OCI-LY3 (cell line): ENCODE measurements at regions not wholly inside any gene's neighbourhood (a gene's known extent, or its start where the extent isn't known, plus 50 kb on each side); places are given as distances from the start of the nearest gene placed in this dataset.

Source experiments
- EZH2phosphoT487 ChIP-seq: fragments of 200-600 bp; shearing (Covaris generic); IDR thresholded peaks from 2 replicates; pipeline ENCODE4 v1.6.1; 2018; ENCODE audit warnings: antibody characterized with exemption, mixed run types, low read depth
- TF ChIP-seq, protein P1 (sequence below): fragments of 200-600, 300-600 bp; sonication (generic); IDR thresholded peaks from 2 replicates; pipeline ENCODE4 v1.5.1; 2014; ENCODE audit warnings: antibody characterized with exemption, low read length, low read depth

DNA sequence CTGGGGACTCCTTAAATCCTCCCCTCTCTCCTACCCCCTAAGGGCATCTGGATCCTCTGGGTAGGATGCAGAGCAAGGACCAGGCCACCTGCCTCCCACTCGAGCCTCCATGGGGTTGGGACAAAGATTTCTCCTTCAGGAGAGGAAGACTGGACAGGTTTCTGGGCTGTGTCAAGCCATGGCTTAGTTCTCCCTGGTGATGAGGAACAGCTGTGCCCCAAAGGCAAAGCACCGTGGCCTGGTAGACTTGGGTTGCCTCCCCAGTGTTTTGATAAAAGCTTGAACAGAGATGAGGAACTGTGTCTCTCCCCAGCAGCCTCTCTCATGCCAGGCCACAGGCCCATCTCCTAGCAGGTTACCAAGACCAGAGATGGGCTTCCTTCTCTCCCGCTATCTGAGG, 238.3 kb downstream of the WDR11 start:
- TF ChIP-seq, protein P1, sequence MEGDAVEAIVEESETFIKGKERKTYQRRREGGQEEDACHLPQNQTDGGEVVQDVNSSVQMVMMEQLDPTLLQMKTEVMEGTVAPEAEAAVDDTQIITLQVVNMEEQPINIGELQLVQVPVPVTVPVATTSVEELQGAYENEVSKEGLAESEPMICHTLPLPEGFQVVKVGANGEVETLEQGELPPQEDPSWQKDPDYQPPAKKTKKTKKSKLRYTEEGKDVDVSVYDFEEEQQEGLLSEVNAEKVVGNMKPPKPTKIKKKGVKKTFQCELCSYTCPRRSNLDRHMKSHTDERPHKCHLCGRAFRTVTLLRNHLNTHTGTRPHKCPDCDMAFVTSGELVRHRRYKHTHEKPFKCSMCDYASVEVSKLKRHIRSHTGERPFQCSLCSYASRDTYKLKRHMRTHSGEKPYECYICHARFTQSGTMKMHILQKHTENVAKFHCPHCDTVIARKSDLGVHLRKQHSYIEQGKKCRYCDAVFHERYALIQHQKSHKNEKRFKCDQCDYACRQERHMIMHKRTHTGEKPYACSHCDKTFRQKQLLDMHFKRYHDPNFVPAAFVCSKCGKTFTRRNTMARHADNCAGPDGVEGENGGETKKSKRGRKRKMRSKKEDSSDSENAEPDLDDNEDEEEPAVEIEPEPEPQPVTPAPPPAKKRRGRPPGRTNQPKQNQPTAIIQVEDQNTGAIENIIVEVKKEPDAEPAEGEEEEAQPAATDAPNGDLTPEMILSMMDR: no peak
- no peak for TF ChIP-seq EZH2phosphoT487
